HG02623 (cell line): ENCODE measurements at regions not wholly inside any gene's neighbourhood (a gene's known extent, or its start where the extent isn't known, plus 50 kb on each side); places are given as distances from the start of the nearest gene placed in this dataset.

ENCODE experiments used
- ATAC-seq: cut with Tn5 transposase; IDR thresholded peaks from one replicate; pipeline ENCODE4 v1.9.1; 2021; ENCODE audit warnings: moderate library complexity; ENCODE audit not compliant: unreplicated experiment

DNA sequence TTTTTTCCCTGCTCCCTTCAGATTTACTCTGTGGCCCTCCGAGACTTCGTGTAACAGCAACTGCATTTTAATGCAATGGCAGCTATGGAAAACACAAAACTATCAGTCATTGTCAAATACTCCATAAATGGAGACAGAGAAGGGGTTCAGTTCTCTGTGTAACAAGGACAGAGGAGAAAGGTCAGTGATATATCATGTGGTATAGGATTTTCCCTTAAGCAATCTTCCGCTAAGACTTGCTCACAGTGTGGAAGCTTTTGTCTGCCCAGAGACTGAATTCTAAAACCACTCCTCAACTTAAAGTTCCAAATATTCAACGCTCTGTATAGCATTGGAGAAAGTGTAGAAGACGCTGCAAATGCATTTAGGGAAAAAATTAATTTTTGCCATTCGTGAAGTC, 111.3 kb upstream of the EDNRB start:
- no peak for ATAC-seq

DNA sequence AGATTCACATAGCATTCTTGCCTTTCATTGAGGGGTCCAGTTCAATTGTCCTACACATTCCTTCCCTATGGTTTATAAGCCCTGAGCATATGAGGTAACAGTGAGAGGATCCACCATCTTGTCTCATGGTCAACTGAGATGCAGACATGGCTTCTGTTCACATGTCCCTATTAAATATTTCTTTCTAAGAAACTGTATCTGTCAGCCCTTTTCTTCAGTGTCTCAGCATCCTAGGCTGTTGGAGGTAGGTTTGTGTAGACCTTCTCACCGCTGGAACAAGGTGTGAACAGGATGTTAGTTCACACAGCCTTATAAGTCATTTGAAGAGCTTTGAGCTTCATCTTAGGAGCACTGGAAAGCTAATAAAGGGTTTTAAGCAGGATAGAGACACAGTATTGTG, 110.3 kb upstream of the EDNRB start:
- no peak for ATAC-seq

DNA sequence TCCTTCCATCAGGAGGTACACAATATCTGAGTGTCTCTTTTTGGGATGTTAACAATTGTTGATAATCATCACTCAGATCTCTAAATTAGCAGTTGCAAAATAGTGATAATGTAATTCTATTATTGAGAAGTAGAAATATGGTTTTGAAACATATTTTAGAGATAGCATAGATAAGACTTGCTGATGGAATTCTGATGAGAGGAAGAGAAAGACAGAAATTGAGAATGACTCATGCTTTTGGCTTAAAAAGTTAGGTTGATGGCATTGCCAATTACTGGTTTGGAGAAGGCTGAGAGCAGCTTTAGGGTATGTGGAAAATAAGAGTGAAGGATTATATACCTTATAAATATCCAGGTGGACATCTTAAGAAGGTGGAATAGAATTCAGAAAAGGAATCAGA, 106.4 kb upstream of the EDNRB start:
- ATAC-seq: no peak

DNA sequence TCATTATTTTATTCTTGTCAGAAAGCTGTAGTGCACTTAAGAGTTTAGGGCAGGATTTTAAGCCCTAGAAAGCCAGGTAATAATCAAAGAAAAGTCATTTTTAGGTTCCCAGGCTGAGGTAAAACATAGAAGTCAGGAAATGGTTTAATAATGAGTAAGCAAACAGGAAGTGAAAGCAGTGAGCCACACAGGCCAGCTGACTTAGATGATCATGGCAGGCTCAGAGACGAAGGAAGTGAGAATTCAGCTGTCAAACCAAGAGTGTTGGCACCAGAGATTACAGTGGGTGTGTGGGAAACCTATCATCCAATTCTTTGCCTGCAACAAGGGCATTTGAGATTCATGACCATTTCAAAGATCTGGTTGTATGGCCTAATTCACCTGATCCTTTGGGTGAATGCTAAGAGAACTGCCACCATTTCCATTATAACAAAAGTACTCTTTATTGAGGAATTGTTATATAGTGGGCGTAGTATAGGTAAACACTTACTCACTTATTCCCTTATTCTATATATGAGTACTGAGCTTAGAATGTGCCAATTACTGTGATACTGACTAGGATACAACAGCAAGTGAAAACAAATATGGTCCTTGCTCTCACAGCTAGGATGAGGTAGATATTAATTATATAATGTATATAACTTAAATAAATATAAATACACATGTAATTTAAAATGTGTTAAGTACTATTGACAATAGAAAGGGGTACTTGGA, 103.7 kb upstream of the EDNRB start:
- ATAC-seq: peak; percentile 100

DNA sequence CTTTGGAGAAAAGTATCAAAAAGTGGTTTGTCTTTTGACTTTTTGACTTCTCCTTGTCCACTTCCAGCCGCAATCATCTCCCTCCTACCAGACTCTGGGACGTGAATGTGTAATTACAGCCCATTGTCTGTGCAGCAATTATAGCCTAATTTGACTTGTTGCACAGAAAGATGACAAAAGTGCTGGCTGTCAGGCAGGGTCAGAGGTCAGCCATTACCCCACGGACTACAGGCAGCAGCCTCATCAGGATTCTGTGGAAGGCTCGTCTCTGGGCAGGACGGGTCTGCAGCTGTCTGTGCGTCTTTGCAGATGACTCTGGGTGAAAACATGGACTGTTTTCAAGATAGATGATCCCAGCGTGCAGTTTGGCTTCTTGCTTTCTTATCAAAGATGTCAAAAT, 102.2 kb upstream of the EDNRB start:
- ATAC-seq: no peak

DNA sequence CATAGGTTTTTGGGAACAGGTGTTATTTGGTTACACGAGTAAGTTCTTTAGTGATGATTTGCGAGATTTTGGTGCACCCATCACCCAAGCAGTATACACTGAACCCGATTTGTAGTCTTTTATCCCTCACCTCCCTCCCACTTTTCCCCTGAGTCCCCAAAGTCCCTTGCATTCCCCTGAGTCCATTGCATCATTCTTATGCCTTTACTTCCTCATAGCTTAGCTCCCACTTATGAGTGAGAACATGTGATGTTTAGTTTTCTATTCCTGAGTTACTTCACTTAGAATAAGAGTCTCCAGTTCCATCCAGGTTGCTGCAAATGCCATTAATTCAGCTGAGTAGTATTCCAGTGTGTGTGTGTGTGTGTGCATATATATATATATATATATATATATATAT, 97.2 kb upstream of the EDNRB start:
- ATAC-seq: no peak

DNA sequence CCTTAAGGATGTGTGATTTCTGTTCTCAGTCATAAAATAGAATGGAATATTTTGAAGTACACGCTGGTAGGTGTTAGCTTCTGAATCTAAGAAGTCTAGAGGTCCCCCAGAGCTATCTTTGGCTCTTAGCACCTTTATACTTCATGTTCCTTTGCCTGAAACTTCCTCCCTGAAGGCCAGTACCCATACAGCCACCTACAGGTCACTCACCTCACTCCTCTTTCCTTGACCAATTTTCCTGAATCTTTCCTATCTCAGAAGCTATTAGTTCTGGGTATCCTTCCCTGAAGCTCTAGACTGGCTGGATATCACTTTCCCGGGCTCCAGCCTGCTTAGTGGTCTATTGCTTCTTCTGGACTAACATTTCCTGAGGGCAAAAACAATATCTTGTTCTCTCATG, 93.4 kb upstream of the EDNRB start:
- ATAC-seq: no peak

DNA sequence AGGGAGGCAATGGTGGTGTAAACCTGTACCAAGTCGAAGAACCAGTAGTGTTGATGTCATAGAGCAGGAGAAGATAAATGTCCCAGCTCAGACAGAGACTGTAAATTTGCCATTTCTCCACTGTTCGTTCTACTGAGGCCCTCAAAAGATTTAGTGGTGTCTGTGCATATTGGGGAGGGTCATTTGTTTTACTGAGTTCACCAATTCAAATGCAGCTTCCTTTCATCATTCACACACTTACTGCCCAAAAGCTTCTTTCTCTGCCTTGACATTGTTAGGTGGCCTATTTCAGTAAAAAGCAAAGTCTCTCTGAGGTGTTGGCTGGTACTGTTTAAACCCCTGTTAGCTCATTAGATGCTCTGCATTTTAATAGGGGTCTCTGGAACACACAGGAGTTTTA, 86.2 kb upstream of the EDNRB start:
- no peak for ATAC-seq

DNA sequence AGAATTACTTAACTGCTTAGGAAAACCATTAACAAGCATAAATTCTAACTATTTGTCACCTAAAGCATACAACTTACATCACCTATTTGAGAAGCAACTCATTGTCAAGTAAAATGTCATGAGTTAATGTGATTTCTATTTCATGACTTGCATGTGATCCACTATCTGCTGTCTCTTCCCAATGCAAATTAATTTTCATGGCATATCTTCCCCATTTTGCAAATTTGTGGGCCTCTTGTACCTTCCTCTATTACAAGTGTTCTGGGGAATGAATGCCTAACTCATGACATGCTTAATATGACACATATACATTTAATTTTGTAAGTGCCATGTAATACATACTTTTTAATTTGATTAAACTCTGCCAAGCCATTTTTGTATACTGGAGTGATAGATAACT, 81.1 kb upstream of the EDNRB start:
- no peak for ATAC-seq

DNA sequence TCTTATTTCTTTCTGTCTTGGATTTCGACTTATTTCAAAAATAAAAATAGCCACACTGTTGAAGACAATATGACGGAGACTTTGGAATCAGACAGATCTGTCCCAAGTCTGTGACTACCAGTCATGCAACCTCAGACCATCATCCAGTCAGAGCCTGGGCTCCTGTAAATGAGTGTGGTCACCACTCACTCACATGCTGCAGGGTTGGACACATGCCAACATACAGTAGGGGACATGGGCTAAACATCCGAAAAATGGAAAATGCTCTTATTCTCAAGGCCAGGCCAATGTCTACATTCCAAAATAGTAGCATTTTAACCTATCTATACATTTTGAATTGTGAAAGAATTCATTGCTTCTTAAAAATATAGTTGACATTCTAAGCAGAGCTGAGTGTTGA, 75.5 kb upstream of the EDNRB start:
- ATAC-seq: no peak

DNA sequence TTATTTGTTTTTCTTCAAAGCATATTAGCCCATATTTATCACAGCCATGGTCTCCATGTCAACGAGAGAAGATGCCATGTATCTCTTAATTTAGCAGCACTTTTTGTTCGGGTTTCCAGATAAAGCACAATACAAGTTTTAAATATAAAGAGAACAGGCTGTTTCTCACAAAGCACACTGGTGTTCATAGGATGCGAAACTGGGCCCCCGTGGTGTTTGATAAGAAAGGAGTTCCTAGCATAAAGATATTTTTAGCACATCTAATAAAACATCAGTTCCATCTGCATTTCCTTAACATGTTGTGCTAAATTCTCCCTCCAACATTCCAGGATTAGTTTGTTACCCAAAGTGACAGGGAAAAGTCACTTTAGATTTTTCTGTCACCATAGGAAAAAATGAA, 72.4 kb upstream of the EDNRB start:
- ATAC-seq: no peak

DNA sequence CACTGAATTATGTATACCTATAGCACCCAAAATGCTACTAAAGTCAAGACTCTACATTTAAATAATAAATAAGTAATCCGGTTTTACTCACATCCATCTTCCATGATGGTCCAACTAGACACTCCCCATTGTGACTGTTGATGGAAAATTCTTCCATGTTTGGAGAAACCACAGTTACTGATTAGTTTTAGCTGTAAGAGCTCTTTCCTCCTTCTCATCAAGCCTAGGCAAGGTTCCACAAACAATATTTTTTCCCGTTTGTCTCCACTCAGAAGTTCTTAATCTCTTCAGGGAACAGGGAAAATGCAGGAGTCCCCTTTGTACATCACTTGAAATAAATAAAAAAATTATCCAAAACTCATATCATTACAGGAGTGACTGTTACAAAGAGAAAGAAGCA, 70.7 kb upstream of the EDNRB start:
- ATAC-seq: no peak

DNA sequence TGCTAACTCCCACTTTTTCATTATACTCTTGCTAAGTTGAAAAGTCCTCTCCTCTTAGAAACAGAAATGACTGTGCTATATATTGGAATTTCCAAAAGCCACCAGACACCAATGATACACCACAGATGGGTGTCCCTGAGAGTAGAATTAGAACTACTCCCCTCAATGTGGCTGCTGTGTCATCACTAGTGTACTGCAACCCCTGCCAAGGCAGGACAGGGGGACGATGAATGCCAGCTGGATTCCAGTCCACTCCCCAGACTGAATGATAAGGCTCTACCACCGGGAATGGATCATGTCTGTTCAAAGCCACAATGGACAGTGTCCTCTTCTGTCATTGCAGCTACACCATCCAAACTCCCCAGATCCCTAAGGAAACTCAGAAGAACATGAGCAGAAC, 69.7 kb upstream of the EDNRB start:
- no peak for ATAC-seq

DNA sequence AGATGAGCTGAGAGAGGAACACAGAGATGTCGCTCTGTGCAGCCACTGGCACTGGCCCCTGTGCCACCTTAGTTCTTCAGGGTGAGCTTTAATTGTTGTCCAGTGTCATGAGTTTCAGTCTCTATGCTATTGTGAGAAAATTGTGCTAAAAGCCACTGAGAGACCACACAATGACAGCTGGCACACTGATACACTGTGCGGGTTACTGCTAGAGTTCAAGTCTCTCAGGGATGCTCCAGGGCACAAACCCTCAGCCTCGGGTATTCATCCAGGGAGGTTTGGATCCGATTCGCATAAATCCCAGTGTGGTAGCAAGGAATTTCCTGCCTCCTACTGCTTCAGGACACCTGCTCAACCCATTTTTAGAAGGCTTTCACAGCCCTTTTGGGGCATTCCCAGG, 68.1 kb upstream of the EDNRB start:
- no peak for ATAC-seq

DNA sequence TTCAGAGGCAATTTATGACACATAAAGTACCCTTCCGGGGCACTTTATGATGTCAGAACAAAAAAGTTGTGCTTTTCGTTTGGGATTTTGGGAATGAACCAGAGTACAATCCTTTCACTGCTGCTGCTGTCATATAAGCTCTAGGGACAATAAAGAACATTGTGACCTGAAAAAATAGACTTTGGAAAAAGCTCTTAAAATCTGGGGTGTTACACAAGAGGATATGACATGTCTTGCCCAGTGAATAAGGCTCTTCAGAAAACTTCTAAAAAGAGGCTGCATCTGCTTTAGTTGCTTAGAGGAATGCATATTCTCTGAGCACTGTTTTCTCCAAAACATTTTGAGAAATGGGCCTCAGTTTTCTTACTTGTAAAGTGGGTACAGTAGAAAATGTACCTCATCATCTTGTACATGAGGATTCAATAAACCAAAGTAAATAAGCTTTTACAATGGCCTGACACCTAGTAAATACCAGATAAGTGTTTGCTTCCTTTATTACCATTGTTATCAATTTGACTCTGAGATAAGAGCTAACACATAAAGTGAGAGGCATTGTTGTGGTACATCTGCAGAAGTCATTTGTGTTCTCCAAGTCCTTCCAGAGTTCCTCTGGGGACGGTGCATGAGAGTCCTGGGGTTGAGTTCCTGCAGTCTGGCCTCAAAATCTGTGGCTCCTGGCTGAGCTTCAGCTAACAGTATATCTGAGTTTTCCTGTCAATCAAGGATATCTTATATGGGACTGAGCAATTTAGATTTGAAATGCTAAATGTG, 67.4 kb upstream of the EDNRB start:
- ATAC-seq: no peak

DNA sequence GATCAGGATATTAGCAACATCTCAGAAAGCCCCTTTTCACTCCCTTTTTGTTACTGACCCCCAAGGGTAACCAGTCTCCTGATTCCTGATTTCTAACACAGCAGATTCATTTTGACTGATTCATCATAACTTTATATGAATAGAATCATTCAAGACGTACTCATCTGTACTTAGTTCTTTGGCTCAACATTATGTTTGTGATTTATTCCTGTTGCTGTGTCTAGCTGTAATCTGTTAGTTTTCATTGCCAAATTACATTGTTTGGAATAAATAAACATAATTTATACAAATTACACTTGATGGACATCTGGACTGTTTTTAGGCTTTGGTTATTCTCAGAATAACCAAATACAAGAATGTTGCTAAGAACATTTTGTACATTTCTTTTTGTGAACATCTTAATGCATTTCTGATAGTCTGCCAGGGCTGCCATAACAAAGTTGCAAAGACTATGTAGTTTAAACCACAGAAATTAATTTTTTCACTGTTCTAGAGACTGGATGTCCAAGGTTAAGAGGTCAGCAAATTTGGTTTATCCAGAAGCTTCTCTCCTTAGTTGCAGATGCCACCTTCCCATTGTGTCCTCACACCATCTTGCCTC, 62.8 kb upstream of the EDNRB start:
- no peak for ATAC-seq

DNA sequence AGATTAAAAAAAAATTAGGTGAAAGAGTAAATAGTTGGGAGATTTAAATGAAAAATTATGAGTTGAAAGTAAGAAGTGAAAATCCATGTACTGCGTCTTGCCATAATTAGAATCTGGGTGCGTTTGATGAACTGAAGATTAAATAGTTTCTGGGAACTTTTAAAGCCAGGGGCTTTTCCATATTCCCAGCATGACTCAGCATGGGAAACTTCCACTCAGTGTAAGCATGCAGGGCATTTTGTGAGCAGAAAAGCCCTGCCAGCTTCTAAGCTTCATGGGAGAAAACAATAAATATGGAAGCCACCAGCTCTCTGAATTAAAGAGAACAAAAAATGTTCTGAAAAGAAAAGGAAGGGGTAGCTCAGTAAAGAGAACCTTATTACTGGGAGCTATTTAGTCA, 62.0 kb upstream of the EDNRB start:
- ATAC-seq: no peak

DNA sequence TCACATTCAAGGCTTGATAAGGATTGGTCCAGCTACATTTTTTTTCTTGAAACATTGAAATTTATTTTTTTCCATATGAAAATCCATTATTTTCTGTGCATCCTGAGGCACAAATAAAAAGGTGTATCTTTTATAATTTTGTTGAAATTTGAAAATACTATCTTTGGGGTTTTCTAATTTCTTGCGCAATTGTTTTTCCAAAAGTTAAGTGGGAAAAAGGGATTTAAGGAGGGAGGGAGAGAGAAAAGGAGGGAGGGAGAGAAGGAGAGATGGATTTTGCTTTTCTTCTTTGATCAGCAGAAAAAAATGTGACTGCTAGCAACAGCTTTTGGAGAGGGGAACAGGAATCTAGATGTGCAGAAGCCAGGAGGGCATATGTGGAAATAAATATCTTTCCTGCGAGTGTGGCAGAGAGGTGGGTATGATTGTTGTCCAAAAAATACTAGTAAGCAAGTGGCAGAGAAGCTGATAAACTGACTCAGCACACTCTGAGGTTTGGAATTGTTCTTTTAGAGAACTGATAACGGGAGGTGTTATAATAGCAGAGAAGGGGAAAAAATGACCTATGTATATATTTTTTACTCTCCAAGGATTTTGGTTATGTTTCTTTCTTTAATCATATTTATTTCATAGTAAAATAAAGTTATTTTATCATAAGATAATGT, 61.2 kb upstream of the EDNRB start:
- no peak for ATAC-seq

DNA sequence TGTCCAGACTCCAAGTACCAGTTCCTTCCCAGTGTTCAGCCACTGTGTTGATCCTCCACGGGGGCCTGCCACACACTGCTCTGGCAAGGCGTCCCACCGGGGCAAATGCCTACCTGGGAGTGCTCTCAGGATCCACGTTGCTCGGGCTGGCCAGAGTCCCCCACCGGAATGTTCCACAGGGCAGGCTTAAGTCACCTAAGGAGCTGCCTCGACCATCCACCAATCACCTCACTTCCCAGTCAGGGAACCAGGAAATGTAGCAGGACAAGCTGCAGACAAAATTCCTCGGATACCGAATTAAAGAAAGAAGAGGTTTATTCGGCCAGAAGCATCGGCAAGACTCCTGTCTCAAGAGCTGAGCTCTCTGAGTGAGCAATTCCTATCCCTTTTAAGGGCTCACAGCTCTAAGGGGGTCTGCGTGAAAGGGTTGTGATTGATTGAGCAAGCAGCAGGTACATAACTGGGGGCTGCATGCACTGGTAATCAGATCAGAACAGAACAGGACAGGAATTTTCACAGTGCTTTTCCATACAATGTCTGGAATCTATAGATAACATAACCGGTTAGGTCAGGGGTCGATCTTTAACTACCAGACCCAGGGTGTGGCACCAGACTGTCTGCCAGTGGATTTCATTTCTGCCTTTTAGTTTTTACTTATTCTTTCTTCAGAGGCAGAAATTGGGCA, 56.9 kb upstream of the EDNRB start:
- ATAC-seq: no peak

DNA sequence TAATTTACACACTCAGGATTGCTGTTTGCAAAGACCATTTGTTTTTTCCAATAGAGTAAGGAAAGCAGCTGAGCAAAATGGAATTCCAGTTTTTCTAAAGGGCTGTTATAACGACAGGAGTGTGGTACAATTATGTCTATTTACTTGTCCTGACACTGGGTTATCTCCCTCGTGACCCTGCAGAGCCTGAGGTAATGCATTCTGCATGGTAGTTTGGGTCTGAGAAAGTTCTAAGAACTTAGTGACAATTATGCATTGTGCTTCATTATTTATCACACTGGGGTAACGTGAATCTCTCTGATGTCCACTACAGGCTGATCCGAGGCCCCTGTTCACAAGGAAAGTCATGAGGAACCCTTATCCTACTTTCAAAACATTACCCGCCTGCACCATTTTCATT, 50.7 kb upstream of the EDNRB start:
- no peak for ATAC-seq
